HG03066 (cell line): ENCODE measurements at regions not wholly inside any gene's neighbourhood (a gene's known extent, or its start where the extent isn't known, plus 50 kb on each side); places are given as distances from the start of the nearest gene placed in this dataset.
"Not testable (repeated sequence)": the region's sequence is repeated elsewhere in the genome, so short reads cannot be mapped to it uniquely, and the experiment has no call there.

Experiments
- ATAC-seq: cut with Tn5 transposase; IDR thresholded peaks from one replicate; pipeline ENCODE4 v1.9.1; 2021; ENCODE audit warnings: low read depth; ENCODE audit not compliant: unreplicated experiment

DNA sequence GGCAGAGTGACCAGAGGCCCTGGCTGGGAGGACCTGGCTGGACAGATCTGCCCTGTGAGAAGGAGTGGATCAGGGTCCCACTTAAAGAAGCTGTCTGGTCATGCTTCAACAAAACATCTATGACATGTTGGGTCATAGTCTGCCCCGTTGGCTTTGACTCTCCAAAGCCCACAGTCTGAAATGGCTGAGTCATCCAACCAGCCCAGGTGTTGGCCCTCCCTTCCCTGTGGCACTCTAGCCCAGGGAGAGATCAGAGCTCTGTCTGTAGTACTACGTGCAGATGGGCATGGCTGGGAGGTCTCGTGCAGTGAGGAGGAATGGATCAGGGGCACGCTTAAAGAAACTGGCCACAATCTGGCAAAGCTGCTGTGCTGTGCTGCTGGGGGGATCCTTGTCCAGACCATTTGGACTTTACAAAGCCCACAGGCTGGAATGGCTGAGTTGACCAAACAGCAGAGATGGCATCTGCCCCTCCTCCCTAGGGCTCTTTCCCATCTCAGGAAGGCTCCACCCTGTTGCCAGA, 206.1 kb downstream of the TUSC1 start:
- no peak for ATAC-seq

DNA sequence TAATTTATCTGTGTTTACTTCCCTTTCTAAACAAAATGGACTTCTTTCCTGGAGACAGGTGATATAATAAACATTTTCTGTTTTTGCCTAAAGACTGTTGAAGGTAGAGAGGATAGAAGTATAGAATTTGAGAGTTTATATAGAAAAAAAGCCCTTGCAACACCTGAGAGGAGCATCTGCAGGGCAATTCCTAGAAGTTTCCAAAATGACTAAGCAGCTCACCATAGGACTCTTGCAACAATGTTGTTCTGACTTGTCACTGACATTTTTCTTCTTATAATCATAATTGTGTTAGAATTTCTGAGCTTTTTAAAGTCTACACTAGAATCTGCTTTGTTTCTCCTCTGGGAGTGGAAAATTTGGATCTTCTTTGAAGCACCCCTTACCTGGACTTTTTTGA, 216.8 kb downstream of the TUSC1 start:
- ATAC-seq = no peak

DNA sequence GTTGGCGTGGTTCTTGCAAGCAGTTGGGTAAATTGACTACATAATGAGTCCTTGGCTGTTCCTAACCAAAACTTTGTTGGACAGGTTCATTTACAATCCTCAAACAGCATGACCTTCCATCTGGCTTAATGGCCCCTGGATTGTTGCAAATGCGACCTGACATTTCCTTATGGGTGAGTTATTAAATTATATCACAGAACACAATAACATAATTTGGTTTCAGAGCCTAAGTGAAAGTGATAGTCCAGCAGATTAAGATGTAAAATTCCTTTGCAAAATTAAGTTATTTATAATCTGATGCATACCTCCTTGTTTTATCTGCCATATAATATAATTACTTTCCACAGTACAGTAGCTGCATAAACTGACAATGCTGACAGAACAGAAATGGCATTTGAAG, 224.4 kb downstream of the TUSC1 start:
- ATAC-seq = no peak

DNA sequence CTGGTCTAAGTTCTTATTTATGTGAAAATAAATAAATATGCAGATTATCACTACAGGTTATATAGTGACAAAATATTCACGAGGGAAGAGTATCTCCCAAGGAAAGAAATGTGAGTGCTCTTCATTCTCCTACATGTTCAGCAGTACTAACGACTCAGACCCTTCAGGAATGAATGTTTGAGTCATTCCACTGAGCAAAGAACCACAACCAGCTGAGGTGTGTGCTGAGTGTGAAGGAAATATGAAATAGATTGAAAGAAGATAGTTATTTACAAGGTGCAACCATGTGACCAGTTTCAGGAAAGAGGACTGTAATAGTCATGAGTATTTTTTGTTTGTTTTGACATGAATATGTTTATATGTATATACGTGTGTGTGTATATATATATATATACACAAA, 228.7 kb downstream of the TUSC1 start:
- ATAC-seq = no peak

DNA sequence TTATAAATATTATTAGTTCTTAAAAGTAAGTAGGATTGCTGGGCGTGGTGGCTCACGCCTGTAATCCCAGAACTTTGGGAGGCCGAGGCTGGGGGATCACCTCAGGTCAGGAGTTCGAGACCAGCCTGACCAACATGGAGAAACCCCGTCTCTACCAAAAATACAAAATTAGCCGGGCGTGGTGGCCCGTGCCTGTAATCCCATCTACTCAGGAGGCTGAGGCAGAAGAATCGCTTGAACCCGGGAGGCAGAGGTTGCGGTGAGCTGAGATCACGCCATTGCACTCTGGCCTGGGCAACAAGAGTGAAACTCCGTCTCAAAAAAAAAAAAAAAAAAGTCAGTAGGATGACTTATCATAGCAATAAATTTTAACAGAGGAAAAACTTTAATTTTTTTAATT, 232.5 kb downstream of the TUSC1 start:
- not testable (repeated sequence) for ATAC-seq

DNA sequence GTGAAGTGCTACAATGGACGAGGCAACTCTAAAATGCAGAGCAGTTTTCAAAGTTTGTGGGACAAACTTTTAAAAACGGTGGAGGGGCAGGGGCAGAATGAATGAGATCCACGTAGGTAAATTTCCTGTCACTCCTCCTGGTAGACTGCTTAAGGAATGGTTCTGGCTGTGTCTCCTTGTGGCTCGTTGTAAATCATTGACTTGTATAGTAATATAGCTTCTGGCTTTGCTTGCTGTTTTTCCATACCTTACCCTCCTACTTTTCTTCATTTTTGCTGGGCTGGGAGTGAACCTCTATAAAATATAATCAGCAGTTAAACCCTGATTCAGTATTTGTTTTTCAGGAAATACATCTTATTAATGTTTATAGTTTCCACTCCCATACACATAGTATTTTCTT, 235.7 kb downstream of the TUSC1 start:
- no peak for ATAC-seq

DNA sequence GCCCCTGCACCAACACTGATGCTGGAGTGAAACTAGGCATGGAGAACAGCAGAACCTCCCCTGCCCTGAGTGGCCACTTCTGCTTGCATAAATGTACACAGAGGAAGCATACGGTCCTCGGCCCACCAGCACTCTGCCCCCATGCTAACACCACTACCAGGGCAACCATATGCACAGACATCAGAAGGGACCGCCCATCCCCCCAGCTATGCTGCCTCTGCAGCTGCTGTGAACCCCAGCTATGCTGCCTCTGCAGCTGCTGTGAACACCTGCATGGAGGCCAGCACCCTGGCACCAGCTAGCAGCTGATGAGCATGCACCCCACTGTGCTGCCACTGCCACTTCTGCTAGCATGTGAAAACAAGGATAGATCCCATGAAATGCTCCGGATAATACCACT, 250.3 kb downstream of the TUSC1 start:
- ATAC-seq = no peak

DNA sequence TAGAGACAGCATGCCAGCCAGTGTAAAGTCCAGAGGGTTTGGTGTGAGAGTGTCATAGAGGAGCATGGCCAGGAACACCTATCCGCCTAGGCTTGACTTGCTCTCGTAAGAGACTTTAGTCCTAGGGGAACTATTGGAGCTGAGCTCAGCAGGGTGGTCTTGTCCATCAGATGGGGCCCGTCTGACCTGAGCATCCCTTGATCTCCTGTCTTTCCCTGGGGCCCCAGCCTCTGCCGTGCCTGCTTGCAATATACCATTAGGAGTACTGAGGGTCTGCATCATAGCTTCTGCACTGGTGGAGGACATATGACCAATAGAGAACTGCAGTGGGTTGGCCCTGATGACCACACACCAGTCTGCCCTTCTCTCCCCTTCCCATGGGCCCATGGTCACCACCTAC, 251.0 kb downstream of the TUSC1 start:
- no peak for ATAC-seq

DNA sequence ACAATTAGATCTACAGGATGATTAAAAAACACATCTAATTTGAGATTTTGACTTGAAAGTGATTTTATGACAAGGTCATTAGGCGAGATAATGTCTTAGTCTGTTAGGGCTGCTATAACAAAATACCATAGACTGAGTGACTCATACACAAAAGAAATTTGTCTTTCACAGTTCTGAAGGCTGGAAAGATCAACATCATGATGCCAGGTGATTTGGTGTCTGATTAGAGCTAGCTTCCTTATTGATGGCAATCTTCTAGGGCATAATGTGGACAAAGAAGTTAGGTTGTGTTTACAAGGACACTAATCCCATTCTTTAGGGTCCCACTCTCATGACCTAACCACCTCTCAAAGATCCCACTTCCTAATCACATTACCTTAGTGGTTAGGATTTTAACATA, 256.7 kb downstream of the TUSC1 start:
- no peak for ATAC-seq

DNA sequence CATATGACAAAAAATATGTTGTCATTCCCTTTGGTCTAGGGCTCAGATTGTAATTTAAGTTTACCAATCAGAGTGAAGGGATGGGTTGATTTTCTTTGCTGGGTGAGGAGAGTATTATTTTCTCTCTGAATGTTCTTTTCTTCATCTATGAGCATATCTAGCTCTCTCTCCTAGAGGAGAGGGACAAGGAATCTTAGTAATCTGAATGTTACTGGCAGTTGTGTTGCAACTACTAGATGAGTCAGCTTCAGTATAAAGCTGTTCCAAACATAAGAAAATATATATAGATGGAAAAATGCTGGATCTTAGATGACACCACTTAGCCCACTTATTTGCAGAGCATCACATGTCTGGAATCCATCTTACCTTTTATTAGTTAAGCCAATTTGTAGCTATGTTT, 259.3 kb downstream of the TUSC1 start:
- no peak for ATAC-seq

DNA sequence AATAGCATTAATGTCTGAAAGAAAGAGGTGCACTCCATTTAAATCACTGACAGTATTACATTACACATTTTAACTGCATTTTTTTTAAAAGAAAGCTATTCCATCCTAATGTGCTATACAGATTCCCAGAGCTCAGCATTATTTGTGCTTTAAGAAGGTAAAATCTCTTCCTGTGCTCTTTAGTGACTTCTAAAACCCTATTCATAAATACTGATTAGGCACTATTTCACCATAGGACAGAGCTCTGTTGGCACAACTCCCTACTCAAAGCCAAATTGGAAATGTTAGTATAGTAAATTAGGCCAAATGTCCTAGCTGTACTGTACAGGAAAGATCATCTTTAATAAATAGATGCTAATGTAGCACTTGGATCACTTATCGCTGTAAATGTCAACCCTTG, 262.5 kb downstream of the TUSC1 start:
- ATAC-seq = no peak

DNA sequence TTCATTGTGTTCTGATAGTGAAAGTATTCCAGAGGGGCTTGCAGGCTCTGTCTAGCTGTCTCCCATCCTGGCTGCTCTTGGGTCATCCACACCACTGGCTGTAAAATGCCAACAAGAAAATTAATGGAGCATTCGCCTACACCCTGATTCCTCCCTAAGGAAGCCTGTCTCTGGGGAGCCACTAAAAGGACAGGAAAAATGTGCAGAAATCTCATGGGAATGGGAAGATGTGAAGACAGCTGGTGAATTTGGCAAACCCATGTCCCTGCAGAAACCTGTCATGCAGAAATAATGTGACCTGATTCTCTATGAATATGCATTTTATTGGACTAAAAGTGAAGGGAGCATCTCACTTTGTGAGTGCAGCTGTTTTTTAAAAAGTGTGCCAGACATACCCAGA, 265.6 kb downstream of the TUSC1 start:
- no peak for ATAC-seq

DNA sequence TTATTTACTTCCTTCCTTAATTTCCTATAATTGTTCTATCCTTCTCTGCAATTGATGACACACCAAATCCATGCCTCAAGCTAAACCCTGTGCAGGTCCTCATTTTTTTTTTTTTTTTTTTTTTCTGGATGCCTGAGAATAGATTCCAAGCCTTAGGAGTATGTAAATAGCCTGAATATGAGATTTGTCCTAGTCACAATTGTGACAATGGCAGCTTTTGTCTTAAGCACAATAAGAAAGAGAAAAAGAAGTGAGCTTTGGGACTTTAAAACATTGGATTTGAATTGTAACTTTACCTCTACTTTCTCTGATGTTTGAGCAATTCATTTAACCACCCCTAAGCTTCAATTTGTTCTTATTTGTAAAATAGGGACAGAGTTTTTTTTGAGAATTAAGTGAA, 280.5 kb downstream of the TUSC1 start:
- ATAC-seq = no peak

DNA sequence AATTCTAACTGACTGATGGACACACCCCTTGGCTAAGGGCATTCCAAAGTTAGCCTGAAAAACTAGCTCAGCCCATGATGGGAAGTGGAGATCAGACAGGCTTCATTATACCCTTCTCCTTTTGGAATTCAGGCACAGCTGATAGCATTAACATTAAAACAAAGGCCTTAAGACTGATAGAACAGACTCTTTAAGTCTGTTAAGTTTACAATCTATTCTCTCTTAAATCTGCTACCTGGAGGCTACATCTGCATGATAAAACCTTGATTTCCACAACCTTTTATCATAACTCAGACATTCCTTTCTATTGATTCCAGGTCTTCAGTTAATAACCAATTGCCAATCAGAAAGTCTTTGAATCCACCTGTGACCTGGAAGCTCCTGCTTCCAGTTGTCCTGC, 281.4 kb downstream of the TUSC1 start:
- no peak for ATAC-seq

DNA sequence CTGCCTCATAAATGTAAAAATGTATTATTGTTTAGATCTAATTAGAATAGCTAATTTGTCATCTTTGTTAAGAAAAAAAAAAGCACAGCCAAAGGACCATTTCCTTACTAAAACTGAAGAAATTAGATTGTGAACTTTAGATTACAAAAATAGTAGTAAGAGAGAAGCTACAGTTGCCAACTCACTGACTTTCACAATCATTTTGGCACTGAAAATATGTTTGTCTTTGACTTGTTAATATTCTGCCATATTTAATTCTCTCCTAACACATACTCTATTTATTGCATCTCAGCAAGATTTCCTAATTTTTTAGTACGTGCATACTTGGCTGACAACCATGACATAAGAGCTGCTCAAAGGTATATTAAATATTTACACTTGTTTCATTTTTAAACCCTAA, 297.1 kb downstream of the TUSC1 start:
- ATAC-seq = no peak

DNA sequence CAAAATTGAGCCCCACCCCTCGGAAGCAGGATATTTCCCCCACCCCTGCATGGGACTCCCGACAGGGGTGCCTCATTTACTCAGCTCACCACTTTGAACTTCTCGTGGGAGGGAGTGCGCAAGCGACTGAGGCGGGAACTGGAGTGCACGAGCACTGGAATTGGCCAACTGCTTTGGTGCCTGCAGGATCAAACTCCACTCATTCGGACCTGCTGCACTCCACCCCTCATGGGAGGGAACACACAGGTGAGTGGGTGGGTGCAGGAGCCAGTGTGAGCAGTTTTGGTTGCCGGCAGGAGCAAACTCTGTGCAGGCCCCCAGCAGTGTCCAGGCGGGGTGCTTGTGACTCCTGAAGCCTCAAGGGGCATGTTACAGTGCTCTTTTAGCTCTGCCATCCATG, 301.2 kb downstream of the TUSC1 start:
- no peak for ATAC-seq

DNA sequence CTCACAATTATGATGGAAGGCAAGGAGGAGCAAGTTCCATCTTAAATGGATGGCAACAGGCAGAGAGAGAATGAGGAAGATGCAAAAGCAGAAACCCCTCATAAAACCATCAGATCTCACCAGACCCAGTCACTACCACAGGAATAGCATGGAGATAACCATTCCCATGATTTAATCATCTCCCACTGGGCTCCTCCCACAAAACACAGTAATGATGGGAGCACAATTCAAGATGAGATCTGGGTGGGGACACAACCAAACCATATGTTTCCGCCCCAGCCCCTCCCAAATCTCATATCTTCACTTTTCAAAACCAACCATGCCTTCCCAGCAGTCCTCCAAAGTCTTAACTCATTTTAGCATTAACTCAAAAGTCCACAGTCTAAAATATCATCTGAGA, 304.0 kb downstream of the TUSC1 start:
- ATAC-seq = no peak

DNA sequence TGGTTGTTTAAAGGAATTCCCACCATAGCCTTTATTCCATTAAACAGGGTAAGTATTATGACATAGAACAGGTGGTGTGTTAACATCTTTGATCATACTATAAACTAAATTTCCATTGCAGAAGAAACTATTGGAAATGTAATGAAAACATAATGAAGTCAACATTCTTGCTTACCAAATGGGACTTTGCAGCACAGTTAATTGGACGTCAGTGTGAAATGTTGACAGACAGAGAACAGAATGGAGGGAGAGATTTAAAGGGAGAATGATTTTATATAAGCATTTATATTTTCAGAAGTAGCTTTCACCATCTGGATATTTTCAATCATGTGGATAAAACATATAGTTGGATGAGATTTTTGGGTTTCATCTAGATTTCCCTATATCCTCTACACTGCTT, 311.3 kb downstream of the TUSC1 start:
- ATAC-seq = no peak

DNA sequence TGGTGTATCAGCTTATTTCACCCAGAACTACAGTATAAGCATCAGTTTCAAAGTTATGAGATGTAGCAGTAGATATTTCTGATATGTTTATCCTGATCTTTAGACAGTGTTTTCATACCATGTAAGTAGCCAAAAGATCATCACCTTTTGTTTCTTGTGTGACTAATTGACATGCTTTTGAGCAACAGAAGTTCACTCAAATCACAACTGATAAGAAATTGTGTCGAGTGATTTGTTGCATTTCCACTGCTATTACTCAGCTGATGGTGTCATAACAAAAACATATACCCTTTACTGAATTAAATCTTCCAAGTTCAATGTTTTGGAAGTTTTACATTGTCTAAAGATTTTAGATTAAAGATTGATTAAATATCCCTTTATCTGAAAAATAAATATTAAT, 324.5 kb downstream of the TUSC1 start:
- no peak for ATAC-seq

DNA sequence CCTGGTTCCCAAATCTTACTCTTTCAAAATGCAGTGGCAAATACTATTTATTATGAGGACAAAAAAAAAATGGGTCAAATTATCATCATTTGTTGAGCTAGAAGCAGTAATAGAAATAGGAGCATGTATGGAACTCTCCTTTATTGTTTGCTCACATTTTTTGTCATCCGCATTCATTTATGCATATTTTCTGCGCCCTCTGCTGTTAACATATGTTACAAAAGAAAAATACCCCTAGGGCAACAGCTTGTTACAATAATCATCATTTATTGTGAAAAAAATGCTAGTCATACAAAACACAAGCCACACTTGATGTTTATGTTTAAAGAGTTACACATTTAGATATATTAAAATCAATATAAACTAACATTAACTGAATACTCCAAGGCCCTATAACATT, 328.2 kb downstream of the TUSC1 start:
- ATAC-seq = no peak

DNA sequence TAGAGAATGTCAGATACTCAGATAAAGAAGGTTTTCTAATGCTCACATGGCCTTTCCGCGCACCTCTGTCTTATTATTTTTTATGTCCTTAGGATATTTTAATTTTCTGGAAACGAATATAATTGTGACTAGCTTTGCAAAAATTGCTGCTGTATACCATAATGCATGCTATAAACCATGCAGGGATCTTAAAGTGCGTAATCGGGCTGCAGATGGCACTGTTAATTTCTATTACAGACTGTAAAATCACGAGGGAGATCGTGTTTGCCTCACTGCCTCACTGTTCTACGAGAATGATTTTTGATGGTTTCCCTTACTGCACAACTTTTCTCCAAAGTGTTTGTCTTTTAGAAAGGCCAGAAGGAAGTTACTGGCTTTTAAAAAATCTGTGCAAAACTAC, 356.1 kb downstream of the TUSC1 start:
- no peak for ATAC-seq

DNA sequence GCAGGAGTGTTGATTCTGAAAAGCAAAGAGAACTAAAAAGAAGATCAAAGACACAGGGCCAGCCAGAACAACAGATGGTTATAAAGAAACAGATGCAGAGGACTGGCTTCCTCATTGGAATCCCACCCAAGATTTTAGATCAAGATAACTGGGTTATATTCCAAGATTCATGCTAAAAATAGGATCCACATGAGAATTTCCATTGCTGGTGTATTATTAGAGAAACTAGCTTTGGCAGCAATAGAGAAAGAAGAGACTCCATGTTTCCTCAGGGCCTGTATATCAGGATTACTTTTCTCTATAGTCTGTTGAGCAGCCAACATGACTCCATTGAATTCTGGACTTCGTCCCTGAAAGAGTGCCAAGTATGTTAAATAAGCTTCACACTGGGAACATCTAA, 367.3 kb downstream of the TUSC1 start:
- no peak for ATAC-seq

DNA sequence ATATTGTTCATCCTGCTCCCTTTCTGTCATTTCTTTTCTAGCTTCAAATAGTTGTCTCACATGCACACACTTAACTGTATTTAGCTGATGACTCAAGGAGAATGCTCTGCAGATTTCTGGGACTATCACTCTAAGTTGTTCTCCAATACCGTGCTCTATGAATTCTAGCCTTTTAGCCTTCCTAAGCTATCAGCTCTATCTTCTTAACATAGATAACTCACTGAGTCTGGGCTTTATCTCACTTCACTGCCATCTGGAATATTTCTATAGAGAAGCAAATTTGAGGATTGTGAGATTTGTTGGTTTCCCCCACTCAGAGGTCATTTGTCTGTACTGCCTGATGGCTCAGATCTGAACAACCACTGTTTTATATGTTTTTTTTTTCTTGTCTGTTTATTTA, 369.7 kb downstream of the TUSC1 start:
- ATAC-seq = no peak

DNA sequence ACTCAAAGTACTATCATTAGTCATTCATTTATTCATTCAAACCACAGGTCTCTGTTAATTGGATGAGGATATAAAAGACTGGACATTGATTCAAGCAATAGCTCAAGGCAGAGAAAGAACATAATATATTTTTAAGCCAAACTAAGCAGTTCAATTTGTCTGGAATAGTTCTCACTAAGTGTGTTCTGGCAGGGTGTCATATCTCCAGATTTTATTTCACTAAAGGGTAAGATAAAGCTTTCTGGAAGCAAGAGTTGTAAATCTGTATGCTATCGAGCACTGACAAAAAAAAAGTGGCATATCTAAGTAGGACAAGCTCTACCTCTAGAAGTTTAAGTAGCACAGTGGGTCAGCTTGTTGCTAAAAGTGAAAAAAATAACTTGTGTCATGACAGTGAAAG, 375.6 kb downstream of the TUSC1 start:
- ATAC-seq = no peak
